ENCODE measurements at regions not wholly inside any gene's neighbourhood (a gene's known extent, or its start where the extent isn't known, plus 50 kb on each side); places are given as distances from the start of the nearest gene placed in this dataset.
A peak's percentile ranks its signal among the peaks of the same experiment; 100 is the strongest.
"Not testable (repeated sequence)": the region's sequence is repeated elsewhere in the genome, so short reads cannot be mapped to it uniquely, and the experiment has no call there.

- DNase-seq, result no peak
Measured at GRCh38 chrX:79482686-79483085, 115.6 kb upstream of the ITM2A start.

DNA sequence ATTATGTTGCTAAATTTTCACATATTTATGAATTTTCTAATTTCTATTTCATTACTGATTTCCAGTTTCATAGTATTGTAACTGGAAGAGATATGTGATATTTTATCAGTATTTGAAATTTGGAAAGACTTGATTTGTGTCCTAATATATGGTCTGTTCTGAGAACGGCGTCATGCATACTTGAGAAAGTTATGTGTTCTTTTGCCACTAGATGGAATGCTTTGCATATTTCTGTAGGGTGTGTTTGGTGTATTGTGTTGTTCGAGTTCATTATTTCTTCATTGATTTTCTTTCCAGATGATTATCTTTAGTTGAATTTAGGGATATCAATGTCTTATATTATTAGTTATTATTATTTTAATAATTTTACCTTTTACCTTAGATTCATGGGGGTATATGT is 110.6 kb upstream of the ITM2A start:
- DNase-seq, result peak; percentile 0

GRCh38 chrX:79466636-79467035 is 99.5 kb upstream of the ITM2A start:
- no peak for DNase-seq

DNA sequence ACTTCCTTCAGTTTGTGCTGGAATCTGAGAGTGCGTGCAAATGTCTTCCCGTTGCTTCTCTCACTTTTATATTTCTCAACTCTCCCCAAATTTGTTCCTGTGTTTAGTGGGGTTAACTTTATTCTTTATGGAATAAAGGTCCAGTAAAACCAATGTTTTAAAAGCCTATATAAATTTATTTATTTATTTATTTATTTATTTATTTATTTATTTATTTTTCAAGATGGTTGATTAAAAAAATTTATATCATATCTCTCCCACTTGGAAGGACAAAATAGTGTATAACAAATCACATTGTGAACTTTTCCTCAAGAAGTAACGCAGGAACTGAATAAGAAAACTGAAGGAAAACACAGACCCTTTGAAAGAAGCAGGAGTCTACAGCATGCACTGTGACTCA is 95.3 kb upstream of the ITM2A start:
- DNase-seq, result no peak

GRCh38 chrX:79456593-79456992 is 89.5 kb upstream of the ITM2A start:
- DNase-seq, result not testable (repeated sequence)

- no peak for DNase-seq
Measured at GRCh38 chrX:79452881-79453280, 85.7 kb upstream of the ITM2A start.

GRCh38 chrX:79444694-79445210 is 77.6 kb upstream of the ITM2A start:
- DNase-seq, result no peak

DNA sequence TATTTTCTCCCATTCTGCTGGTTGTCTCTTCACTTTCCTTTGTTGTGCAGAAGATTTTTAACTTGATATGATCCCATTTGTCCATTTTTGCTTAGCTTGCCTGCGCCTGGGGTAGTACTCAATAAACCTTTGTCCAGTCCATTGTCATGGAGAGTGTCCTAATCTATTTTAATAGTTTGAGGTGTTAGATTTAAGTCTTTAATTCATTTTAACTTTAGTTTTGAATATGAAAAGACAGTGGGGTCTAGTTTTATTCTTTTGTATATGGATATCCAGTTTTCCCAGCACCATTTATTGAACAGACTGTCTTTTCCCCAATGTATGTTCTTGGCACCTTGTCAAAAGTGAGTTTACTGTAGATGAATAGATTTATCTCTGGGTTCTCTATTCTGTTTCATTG is 76.0 kb upstream of the ITM2A start:
- no peak for DNase-seq

- DNase-seq, result no peak
Measured at GRCh38 chrX:79440336-79440735, 73.2 kb upstream of the ITM2A start.

Measured in kidney glomerular epithelial cell (primary cell).